ENCODE measurements at regions not wholly inside any gene's neighbourhood (a gene's known extent, or its start where the extent isn't known, plus 50 kb on each side); places are given as distances from the start of the nearest gene placed in this dataset.

DNA sequence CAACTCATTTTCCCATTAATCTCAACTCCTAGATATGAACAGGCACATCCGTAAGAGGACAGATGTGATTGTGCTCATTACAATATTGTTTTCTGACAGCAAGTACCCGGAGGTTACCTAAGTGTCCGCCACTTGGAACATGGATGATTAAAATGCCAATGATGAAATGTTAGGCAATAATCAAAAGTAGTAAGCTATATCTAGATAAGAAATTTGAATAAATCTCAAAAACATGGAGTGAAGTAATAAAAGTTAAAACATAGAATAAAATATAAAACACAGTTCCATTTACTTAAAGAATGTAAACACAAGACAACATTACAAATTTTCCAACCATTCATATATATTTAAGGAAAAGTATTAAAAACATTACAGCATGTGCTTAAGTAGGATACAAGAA lies 59.2 kb upstream of the LY86 start:
- no peak for DNase-seq

DNA sequence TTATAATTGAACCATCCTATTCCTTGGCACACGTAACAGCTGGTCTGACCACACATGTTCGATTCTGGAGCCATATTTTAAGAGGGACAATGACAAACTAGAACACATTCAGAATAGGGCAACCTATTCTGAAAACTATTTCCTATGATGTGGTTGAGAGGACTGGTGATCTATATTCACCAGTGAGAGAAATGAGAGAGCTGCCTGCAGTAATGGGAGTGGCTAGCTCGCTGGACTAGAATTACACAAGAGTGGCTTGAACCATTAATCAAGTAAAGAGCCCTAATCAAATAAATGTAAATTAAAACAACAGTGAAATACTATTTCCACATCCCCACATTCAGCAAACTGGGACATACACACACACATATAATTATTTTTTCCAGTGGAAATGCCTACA lies 55.3 kb upstream of the LY86 start:
- DNase-seq = no peak

DNA sequence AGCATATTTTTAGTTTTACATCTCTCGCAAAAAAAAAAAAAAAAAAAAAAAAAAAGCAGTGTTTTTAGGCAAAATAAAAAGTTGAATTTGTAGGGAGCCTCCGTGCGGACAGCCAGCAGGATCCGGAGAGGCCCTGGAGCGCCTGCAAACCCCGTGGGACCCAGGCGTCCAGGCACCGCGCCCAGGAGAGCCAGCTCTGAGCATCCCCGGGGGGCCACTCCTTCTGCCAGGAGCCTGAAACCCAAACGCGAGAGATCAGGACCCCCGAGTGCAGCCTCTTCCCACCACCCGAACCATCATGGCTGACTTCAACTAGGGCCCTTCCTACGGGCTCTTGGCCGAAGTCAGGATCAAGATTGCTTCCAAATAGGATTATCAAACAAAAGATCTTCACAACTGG lies 54.1 kb upstream of the LY86 start:
- DNase-seq = no peak

DNA sequence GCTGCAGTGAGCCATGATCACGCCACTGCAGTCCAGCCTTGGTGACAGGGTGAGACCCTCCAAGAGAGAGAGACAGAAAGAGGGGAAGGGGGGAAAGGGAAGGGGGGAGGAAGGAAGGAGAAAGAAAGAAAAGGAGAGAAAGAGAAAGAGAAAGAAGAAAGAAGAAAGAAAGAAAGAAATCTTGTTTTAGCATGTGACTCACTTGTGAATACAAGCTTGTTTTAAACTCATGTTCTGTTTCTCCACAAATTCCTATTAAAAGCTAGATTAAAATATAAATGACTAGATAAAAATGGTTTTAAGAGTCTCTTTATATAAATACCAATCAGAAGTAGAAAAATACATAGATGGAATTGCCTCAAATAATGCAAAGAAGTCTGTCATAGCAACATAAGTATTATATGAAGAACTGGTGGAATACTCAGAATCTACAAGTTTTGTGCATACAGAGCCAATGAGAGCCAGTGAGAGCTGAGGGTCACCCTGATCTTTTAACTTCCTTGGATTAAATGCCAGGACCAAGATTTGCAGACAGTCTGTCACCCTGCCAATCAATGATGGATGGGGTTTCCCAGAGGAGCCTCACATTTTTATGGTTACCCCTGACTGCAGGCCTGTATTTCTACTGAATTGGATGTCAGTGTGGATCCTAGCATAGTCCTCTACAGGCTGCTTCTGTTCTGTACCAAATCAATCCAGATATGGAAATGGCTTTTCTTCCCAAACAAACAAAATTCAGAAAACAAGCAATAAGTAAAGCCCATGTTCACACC lies 50.8 kb upstream of the LY86 start:
- DNase-seq = no peak

DNA sequence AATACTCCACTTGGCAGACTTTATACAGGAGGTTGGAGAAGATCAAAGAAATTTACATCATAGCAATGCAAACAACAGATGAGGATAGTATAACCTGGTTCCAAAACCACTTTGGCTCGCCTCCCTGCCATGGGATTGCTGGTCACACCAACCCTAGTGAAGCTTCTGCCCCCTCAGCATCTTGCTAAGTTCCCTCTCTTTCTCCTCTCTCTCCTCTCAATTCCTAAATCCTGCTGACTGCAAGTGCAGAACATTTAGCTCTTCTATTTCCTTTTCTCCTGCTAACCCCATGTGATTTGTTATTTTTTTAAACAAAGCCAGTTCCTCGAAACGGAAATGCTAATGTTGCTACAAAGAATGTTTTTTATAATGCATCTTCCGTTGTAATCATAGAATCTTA lies 50.3 kb upstream of the LY86 start:
- no peak for DNase-seq

Measured in fibroblast of skin of abdomen (primary cell).